Astrocyte (in vitro differentiated cells and primary cell): ENCODE measurements at regions not wholly inside any gene's neighbourhood (a gene's known extent, or its start where the extent isn't known, plus 50 kb on each side); places are given as distances from the start of the nearest gene placed in this dataset.

ENCODE experiments used
- DNase-seq: peaks from one replicate; pipeline ENCODE4 v3.0.0-alpha.2; 2010; ENCODE audit warnings: low read depth
- FAIRE-seq: peaks from 2 replicates; lab custom pipeline; 2011; peaks lifted over from hg19 to GRCh38; lab: Jason Lieb, UNC
- H2AFZ ChIP-seq: 2 replicates; pipeline ENCODE4 v1.6.0; 2012; ENCODE audit warnings: low read depth, low read length, inconsistent platforms
- H3K27ac ChIP-seq: 2 replicates; pipeline ENCODE4 v1.5.1; 2011; ENCODE audit warnings: low read depth, low read length, inconsistent platforms
- H3K27me3 ChIP-seq: 2 replicates; pipeline ENCODE4 v1.6.0; 2011; ENCODE audit warnings: low read length, inconsistent platforms; ENCODE audit not compliant: insufficient read depth
- H3K36me3 ChIP-seq: 2 replicates; pipeline ENCODE4 v1.5.1; 2011; ENCODE audit warnings: low read length, inconsistent platforms; ENCODE audit not compliant: insufficient read depth
- H3K4me1 ChIP-seq: 2 replicates; pipeline ENCODE4 v1.5.1; 2011; ENCODE audit warnings: low read length, inconsistent platforms; ENCODE audit not compliant: insufficient read depth
- H3K4me2 ChIP-seq: 2 replicates; pipeline ENCODE4 v1.6.0; 2012; ENCODE audit warnings: low read length, inconsistent platforms
- H3K4me3 ChIP-seq: 2 replicates; pipeline ENCODE4 v1.5.1; 2011; ENCODE audit warnings: low read depth, mild to moderate bottlenecking, low read length, inconsistent platforms; ENCODE audit not compliant: insufficient read depth
- H3K79me2 ChIP-seq: 2 replicates; pipeline ENCODE4 v1.6.0; 2012; ENCODE audit warnings: mild to moderate bottlenecking, low read length, inconsistent platforms; ENCODE audit not compliant: insufficient read depth
- H3K9ac ChIP-seq: 2 replicates; pipeline ENCODE4 v1.6.0; 2012; ENCODE audit warnings: mild to moderate bottlenecking, low read length, inconsistent platforms
- H3K9me3 ChIP-seq: 2 replicates; pipeline ENCODE4 v1.5.1; 2012; ENCODE audit warnings: low read depth, mild to moderate bottlenecking, low read length, inconsistent platforms; ENCODE audit not compliant: insufficient read depth
- H4K20me1 ChIP-seq: 2 replicates; pipeline ENCODE4 v1.6.0; 2012; ENCODE audit warnings: low read length, inconsistent platforms; ENCODE audit not compliant: insufficient read depth
- H3K27ac Mint-ChIP-seq: one replicate; pipeline ENCODE4 v1.8.0; 2021; ENCODE audit warnings: mild to moderate bottlenecking, mixed read lengths; ENCODE audit not compliant: unreplicated experiment
- H3K27me3 Mint-ChIP-seq: one replicate; pipeline ENCODE4 v1.8.0; 2021; ENCODE audit warnings: low read depth, mixed read lengths; ENCODE audit not compliant: unreplicated experiment
- H3K36me3 Mint-ChIP-seq: one replicate; pipeline ENCODE4 v1.8.0; 2021; ENCODE audit warnings: low read depth, mixed read lengths; ENCODE audit not compliant: unreplicated experiment
- H3K4me1 Mint-ChIP-seq: one replicate; pipeline ENCODE4 v1.8.0; 2021; ENCODE audit warnings: low read depth, mixed read lengths; ENCODE audit not compliant: unreplicated experiment
- H3K4me3 Mint-ChIP-seq: one replicate; pipeline ENCODE4 v1.8.0; 2021; ENCODE audit warnings: mild to moderate bottlenecking, moderate library complexity, mixed read lengths; ENCODE audit not compliant: unreplicated experiment
- H3K9me3 Mint-ChIP-seq: one replicate; pipeline ENCODE4 v1.8.0; 2021; ENCODE audit warnings: mild to moderate bottlenecking, mixed read lengths; ENCODE audit not compliant: unreplicated experiment
- CTCF ChIP-seq: IDR thresholded peaks from 2 replicates; pipeline ENCODE4 v1.5.1; 2011; ENCODE audit warnings: low read depth, mild to moderate bottlenecking, inconsistent platforms, low read length, moderate library complexity; ENCODE audit not compliant: insufficient read depth
- EZH2 ChIP-seq: IDR thresholded peaks from 2 replicates; pipeline ENCODE4 v1.6.1; 2012; ENCODE audit warnings: mild to moderate bottlenecking, low read length, inconsistent platforms; ENCODE audit not compliant: insufficient read depth

- no peaks in the 10 kb centered on the region for H3K27me3 ChIP-seq
- no peak for FAIRE-seq
- H3K4me3 ChIP-seq, result no peak overlapping the region
- TF ChIP-seq EZH2, result no peak
- no peak for TF ChIP-seq CTCF
- no peak overlapping the region for H3K4me3 Mint-ChIP-seq
- no peaks in the 10 kb centered on the region for H3K36me3 ChIP-seq
- H3K27me3 Mint-ChIP-seq, result peaks cover 20% of the 10 kb centered on the region
- no peaks in the 10 kb centered on the region for H4K20me1 ChIP-seq
- H2AFZ ChIP-seq, result no peak overlapping the region
- H3K9ac ChIP-seq, result no peak overlapping the region
- no peaks in the 10 kb centered on the region for H3K79me2 ChIP-seq
- H3K27ac ChIP-seq, result no peak overlapping the region
- peaks cover 3% of the 10 kb centered on the region for H3K9me3 Mint-ChIP-seq
- peaks cover 14% of the 10 kb centered on the region for H3K4me1 Mint-ChIP-seq
- no peaks in the 10 kb centered on the region for H3K9me3 ChIP-seq
- no peak overlapping the region for H3K27ac Mint-ChIP-seq
- DNase-seq, result no peak
- H3K36me3 Mint-ChIP-seq, result no peaks in the 10 kb centered on the region
- no peak overlapping the region for H3K4me2 ChIP-seq
- no peaks in the 10 kb centered on the region for H3K4me1 ChIP-seq
These were observed 62.2 kb upstream of the WSCD2 start for GRCh38 chr12:108066583-108067577.

- Histone ChIP-seq H3K4me1 (no peaks in the 10 kb centered on the region), H2AFZ (no peak overlapping the region), H3K4me2 (no peak overlapping the region), H4K20me1 (no peaks in the 10 kb centered on the region), H3K9ac (no peak overlapping the region), H3K79me2 (no peaks in the 10 kb centered on the region), H3K4me3 (no peak overlapping the region), H3K27me3 (no peaks in the 10 kb centered on the region), H3K9me3 (no peaks in the 10 kb centered on the region), H3K27ac (no peak overlapping the region), H3K36me3 (no peaks in the 10 kb centered on the region)
- Mint-ChIP-seq H3K9me3 (peaks cover 3% of the 10 kb centered on the region), H3K4me1 (peaks cover 14% of the 10 kb centered on the region), H3K27ac (no peak overlapping the region), H3K36me3 (no peaks in the 10 kb centered on the region), H3K4me3 (no peak overlapping the region), H3K27me3 (peaks cover 24% of the 10 kb centered on the region)
- TF ChIP-seq EZH2, result no peak
- no peak for TF ChIP-seq CTCF
- FAIRE-seq (no peak), DNase-seq (no peak)
These were observed 59.4 kb upstream of the WSCD2 start for GRCh38 chr12:108069651-108070165.

- Mint-ChIP-seq H3K9me3 (no peaks in the 10 kb centered on the region), H3K27me3 (peaks cover 35% of the 10 kb centered on the region), H3K4me3 (no peak overlapping the region), H3K36me3 (no peaks in the 10 kb centered on the region), H3K27ac (no peak overlapping the region), H3K4me1 (no peaks in the 10 kb centered on the region)
- H4K20me1 ChIP-seq, result no peaks in the 10 kb centered on the region
- H3K27me3 ChIP-seq, result no peaks in the 10 kb centered on the region
- TF ChIP-seq CTCF, result no peak
- TF ChIP-seq EZH2, result no peak
- peaks cover under 1% of the 10 kb centered on the region for H3K9me3 ChIP-seq
- no peaks in the 10 kb centered on the region for H3K36me3 ChIP-seq
- no peaks in the 10 kb centered on the region for H3K4me1 ChIP-seq
- H3K4me3 ChIP-seq, result no peak overlapping the region
- FAIRE-seq (no peak), DNase-seq (no peak)
- no peaks in the 10 kb centered on the region for H3K79me2 ChIP-seq
- no peak overlapping the region for H3K27ac ChIP-seq
- H3K4me2 ChIP-seq, result no peak overlapping the region
- no peak overlapping the region for H2AFZ ChIP-seq
- no peak overlapping the region for H3K9ac ChIP-seq
These were observed 53.5 kb upstream of the WSCD2 start for GRCh38 chr12:108075561-108075960.
